ENCODE measurements at regions not wholly inside any gene's neighbourhood (a gene's known extent, or its start where the extent isn't known, plus 50 kb on each side); places are given as distances from the start of the nearest gene placed in this dataset.

- no peak overlapping the region for H3K4me3 ChIP-seq (ENCODE audit: low read depth, low read length, poor library complexity, severe bottlenecking)
- no TSS peak for BruUV-seq (replicated peaks)
- no peaks in the 10 kb centered on the region for H3K4me1 ChIP-seq (ENCODE audit: insufficient read depth, low read length, poor library complexity, severe bottlenecking)
- no peak overlapping the region for H2AFZ ChIP-seq (ENCODE audit: low read length)
- H3K36me3 ChIP-seq (ENCODE audit: insufficient read depth, low read length) = no peaks in the 10 kb centered on the region
- H3K27ac ChIP-seq (ENCODE audit: low read depth, low read length, poor library complexity, severe bottlenecking) = no peak overlapping the region
- DNase-seq (ENCODE audit: low spot score) = no peak
- no peak for TF ChIP-seq EZH2phosphoT487 (IDR thresholded peaks at IDR 0.05; ENCODE audit: borderline replicate concordance, low read depth, low read length)
- TF ChIP-seq, protein P1, sequence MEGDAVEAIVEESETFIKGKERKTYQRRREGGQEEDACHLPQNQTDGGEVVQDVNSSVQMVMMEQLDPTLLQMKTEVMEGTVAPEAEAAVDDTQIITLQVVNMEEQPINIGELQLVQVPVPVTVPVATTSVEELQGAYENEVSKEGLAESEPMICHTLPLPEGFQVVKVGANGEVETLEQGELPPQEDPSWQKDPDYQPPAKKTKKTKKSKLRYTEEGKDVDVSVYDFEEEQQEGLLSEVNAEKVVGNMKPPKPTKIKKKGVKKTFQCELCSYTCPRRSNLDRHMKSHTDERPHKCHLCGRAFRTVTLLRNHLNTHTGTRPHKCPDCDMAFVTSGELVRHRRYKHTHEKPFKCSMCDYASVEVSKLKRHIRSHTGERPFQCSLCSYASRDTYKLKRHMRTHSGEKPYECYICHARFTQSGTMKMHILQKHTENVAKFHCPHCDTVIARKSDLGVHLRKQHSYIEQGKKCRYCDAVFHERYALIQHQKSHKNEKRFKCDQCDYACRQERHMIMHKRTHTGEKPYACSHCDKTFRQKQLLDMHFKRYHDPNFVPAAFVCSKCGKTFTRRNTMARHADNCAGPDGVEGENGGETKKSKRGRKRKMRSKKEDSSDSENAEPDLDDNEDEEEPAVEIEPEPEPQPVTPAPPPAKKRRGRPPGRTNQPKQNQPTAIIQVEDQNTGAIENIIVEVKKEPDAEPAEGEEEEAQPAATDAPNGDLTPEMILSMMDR (conservative IDR thresholded peaks at IDR 0.05; ENCODE audit: low read length) = no peak
- H4K20me1 ChIP-seq (ENCODE audit: insufficient read depth, low read length) = no peaks in the 10 kb centered on the region
- CTCF ChIA-PET (ENCODE audit: unreplicated experiment) = no interaction called here
- H3K9me2 ChIP-seq (ENCODE audit: insufficient read depth, low read length) = no peaks in the 10 kb centered on the region
- no peaks in the 10 kb centered on the region for H3K9me3 ChIP-seq (ENCODE audit: low read length)
- no peaks in the 10 kb centered on the region for H3K79me2 ChIP-seq (ENCODE audit: insufficient read depth, low read depth, low read length)
- intact Hi-C loops (cut with micrococcal nuclease; ENCODE audit: unreplicated experiment) = no loop called here
- POLR2A ChIA-PET = no interaction called here
- no peak overlapping the region for H3K4me2 ChIP-seq (ENCODE audit: low read length)
These were observed 55.2 kb downstream of the TWIST1 start for GRCh38 chr7:19062216-19062615.

DNA sequence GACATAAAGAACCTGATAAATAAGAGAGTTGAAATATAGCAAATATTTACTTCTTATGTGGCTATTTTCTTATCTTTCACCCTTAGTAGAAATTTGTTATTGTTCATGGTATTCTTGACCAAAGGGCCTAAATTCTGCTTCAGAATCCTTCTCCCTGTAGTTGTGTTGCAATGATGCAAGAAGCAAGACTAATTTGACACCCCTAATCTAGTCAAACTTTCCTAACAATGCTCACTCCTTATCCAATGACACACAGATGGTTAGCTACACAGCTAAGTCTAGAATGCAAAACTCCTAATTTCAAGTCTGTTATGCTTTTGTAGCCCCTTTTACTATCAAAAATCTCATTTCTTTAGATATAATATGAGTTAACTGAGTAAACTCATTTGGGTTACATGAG lies 56.1 kb downstream of the TWIST1 start:
- Histone ChIP-seq H3K79me2 (ENCODE audit: insufficient read depth, low read depth, low read length) (no peaks in the 10 kb centered on the region), H3K27ac (ENCODE audit: low read depth, low read length, poor library complexity, severe bottlenecking) (no peak overlapping the region), H3K9me2 (ENCODE audit: insufficient read depth, low read length) (no peaks in the 10 kb centered on the region), H3K4me3 (ENCODE audit: low read depth, low read length, poor library complexity, severe bottlenecking) (no peak overlapping the region), H2AFZ (ENCODE audit: low read length) (no peak overlapping the region), H3K4me1 (ENCODE audit: insufficient read depth, low read length, poor library complexity, severe bottlenecking) (no peaks in the 10 kb centered on the region), H3K4me2 (ENCODE audit: low read length) (no peak overlapping the region), H3K9me3 (ENCODE audit: low read length) (no peaks in the 10 kb centered on the region), H3K36me3 (ENCODE audit: insufficient read depth, low read length) (no peaks in the 10 kb centered on the region), H4K20me1 (ENCODE audit: insufficient read depth, low read length) (no peaks in the 10 kb centered on the region)
- ChIA-PET CTCF (ENCODE audit: unreplicated experiment) (no interaction called here), POLR2A (no interaction called here)
- TF ChIP-seq EZH2phosphoT487 (IDR thresholded peaks at IDR 0.05; ENCODE audit: borderline replicate concordance, low read depth, low read length) = no peak
- TF ChIP-seq, protein P1 (conservative IDR thresholded peaks at IDR 0.05; ENCODE audit: low read length) = no peak
- BruUV-seq (replicated peaks) = no TSS peak
- DNase-seq (ENCODE audit: low spot score) = no peak
- intact Hi-C loops (cut with micrococcal nuclease; ENCODE audit: unreplicated experiment) = no loop called here

- CTCF ChIA-PET (ENCODE audit: unreplicated experiment) = no interaction called here
- BruUV-seq (replicated peaks) = no TSS peak
- DNase-seq (ENCODE audit: low spot score) = no peak
- Histone ChIP-seq H2AFZ (ENCODE audit: low read length) (no peak overlapping the region), H4K20me1 (ENCODE audit: insufficient read depth, low read length) (no peaks in the 10 kb centered on the region), H3K4me2 (ENCODE audit: low read length) (no peak overlapping the region), H3K4me3 (ENCODE audit: low read depth, low read length, poor library complexity, severe bottlenecking) (no peak overlapping the region), H3K9me3 (ENCODE audit: low read length) (no peaks in the 10 kb centered on the region), H3K4me1 (ENCODE audit: insufficient read depth, low read length, poor library complexity, severe bottlenecking) (no peaks in the 10 kb centered on the region), H3K27ac (ENCODE audit: low read depth, low read length, poor library complexity, severe bottlenecking) (no peak overlapping the region), H3K9me2 (ENCODE audit: insufficient read depth, low read length) (no peaks in the 10 kb centered on the region), H3K79me2 (ENCODE audit: insufficient read depth, low read depth, low read length) (no peaks in the 10 kb centered on the region), H3K36me3 (ENCODE audit: insufficient read depth, low read length) (no peaks in the 10 kb centered on the region)
- TF ChIP-seq, protein P1 (conservative IDR thresholded peaks at IDR 0.05; ENCODE audit: low read length) = no peak
- no peak for TF ChIP-seq EZH2phosphoT487 (IDR thresholded peaks at IDR 0.05; ENCODE audit: borderline replicate concordance, low read depth, low read length)
- intact Hi-C loops (cut with micrococcal nuclease; ENCODE audit: unreplicated experiment) = no loop called here
- POLR2A ChIA-PET = no interaction called here
These were observed 56.6 kb downstream of the TWIST1 start for GRCh38 chr7:19060761-19061259.
